HUES48 (cell line): ENCODE measurements at regions not wholly inside any gene's neighbourhood (a gene's known extent, or its start where the extent isn't known, plus 50 kb on each side); places are given as distances from the start of the nearest gene placed in this dataset.

Experiments used
- H3K27ac ChIP-seq: one replicate; pipeline ENCODE4 v1.7.0; 2013; ENCODE audit warnings: low read depth, low read length, inconsistent platforms
- H3K27me3 ChIP-seq: 2 replicates; pipeline ENCODE4 v1.6.1; 2013; ENCODE audit warnings: mild to moderate bottlenecking, low read length; ENCODE audit not compliant: control insufficient read depth, insufficient read depth
- H3K36me3 ChIP-seq: 2 replicates; pipeline ENCODE4 v1.6.1; 2013; ENCODE audit warnings: low read length; ENCODE audit not compliant: control insufficient read depth, insufficient read depth
- H3K4me1 ChIP-seq: 2 replicates; pipeline ENCODE4 v1.6.1; 2013; ENCODE audit warnings: mild to moderate bottlenecking, low read length; ENCODE audit not compliant: control insufficient read depth, insufficient read depth
- H3K4me3 ChIP-seq: 2 replicates; pipeline ENCODE4 v1.5.1; 2013; ENCODE audit warnings: mild to moderate bottlenecking, low read depth, low read length
- H3K9ac ChIP-seq: 2 replicates; pipeline ENCODE4 v1.6.1; 2013; ENCODE audit warnings: mild to moderate bottlenecking, low read depth, low read length, moderate library complexity
- H3K9me3 ChIP-seq: 2 replicates; pipeline ENCODE4 v1.6.1; 2013; ENCODE audit warnings: low read length; ENCODE audit not compliant: control insufficient read depth, insufficient read depth

DNA sequence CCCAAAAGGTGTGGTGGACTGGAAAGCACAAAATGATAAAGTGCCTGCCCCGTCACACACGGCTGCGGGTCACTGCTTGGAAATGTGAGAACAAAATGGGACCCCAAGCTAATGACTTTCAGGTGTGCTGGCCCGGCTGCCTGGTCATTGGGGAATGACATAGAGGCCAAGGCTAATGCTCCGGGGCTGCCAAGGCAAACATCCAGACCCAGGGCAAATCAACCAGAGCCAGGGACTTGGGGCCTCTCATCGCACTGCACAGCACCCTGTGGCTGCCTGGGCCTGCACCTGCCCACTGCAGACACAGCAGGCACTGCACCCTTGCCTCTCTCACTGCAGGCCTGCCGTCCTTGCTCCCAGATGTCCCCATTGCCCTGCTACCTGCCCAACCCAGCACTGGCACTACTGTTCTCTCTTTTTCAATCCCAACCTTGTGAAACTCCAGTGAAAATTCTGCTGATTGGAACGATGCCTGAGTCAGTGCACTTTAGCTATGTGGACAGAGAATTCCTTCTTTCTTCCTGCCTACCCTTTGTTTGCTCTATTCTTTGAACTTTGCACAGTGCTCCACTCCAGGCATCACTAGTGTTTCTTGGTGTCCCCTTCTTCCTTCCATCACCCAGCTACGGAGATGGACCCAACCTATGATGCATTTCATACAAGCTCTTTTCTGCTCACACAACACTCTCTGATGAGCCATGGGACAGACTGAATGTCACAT is 849.5 kb downstream of the MAFB start:
- no peak overlapping the region for H3K4me3 ChIP-seq
- no peaks in the 10 kb centered on the region for H3K27me3 ChIP-seq
- H3K9me3 ChIP-seq, result no peaks in the 10 kb centered on the region
- H3K27ac ChIP-seq, result no peak overlapping the region
- H3K36me3 ChIP-seq, result no peaks in the 10 kb centered on the region
- no peak overlapping the region for H3K9ac ChIP-seq
- H3K4me1 ChIP-seq, result no peaks in the 10 kb centered on the region

DNA sequence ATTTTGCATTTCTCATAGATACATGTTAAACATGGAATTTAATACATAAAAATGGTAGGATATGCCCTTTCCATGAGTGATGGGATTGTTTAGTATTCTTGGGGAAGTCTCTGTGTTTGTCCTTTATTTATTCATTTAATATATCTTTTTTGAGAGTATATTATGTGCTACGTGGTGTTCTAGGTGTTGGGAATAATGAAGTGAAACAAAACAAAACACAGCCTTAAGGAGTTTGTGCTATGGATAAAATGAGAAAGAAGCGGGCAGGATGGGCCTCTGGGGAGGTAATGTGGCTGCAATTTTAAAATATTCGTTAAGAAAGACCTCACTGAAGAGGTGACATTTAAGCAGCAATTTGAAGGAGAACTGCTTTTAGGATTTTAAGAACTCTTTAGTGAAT is 851.5 kb downstream of the MAFB start:
- no peaks in the 10 kb centered on the region for H3K27me3 ChIP-seq
- H3K4me1 ChIP-seq, result no peaks in the 10 kb centered on the region
- no peaks in the 10 kb centered on the region for H3K36me3 ChIP-seq
- H3K27ac ChIP-seq, result no peak overlapping the region
- no peak overlapping the region for H3K4me3 ChIP-seq
- H3K9me3 ChIP-seq, result no peaks in the 10 kb centered on the region
- no peak overlapping the region for H3K9ac ChIP-seq

DNA sequence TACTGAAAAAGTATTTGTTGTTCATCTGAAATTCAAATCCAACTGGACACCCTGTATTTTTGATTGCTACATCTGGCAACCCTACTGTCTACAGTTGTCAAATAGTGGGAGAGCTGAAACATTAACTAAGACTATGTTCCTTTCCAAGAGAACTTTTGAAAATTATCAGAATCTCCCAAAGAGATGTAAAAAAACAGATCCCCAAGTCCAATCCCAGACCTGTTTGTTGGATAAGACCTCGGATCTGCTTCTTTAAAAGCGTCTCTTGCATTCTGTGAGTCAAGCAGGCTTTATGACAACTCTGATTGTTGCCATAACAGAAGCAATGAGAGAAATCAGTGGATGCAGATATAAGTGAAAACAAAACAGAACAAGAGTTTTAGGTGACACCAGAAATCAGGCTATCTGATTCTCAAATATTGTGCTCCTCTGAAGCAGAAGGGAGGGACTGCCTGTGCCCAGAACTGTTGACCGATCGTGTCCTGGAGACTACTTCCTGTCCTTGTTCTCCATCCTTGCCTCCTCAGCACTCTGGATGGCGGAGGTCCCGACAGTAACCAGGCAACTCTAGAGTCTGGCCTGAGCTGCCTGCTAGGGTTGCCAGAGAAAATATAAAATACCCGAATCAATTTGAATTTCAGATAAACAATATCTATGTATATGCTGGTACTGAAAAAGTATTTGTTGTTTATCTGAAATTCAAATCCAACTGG is 853.8 kb downstream of the MAFB start:
- Histone ChIP-seq H3K4me1 (no peaks in the 10 kb centered on the region), H3K27me3 (no peaks in the 10 kb centered on the region), H3K9ac (no peak overlapping the region), H3K4me3 (no peak overlapping the region), H3K9me3 (no peaks in the 10 kb centered on the region), H3K36me3 (no peaks in the 10 kb centered on the region), H3K27ac (no peak overlapping the region)

GRCh38 chr20:39830903-39831302 is 858.1 kb downstream of the MAFB start:
- H3K4me1 ChIP-seq, result peaks cover 9% of the 10 kb centered on the region
- H3K36me3 ChIP-seq, result no peaks in the 10 kb centered on the region
- H3K4me3 ChIP-seq, result no peak overlapping the region
- no peak overlapping the region for H3K9ac ChIP-seq
- H3K27me3 ChIP-seq, result no peaks in the 10 kb centered on the region
- H3K27ac ChIP-seq, result no peak overlapping the region
- no peaks in the 10 kb centered on the region for H3K9me3 ChIP-seq

- Histone ChIP-seq H3K36me3 (no peaks in the 10 kb centered on the region), H3K27ac (no peak overlapping the region), H3K4me3 (no peak overlapping the region), H3K9ac (no peak overlapping the region), H3K27me3 (no peaks in the 10 kb centered on the region), H3K4me1 (peaks cover 9% of the 10 kb centered on the region), H3K9me3 (no peaks in the 10 kb centered on the region)
Observed at GRCh38 chr20:39829661-39830060, 859.4 kb downstream of the MAFB start.

GRCh38 chr20:39829256-39829655 is 859.8 kb downstream of the MAFB start:
- Histone ChIP-seq H3K27me3 (no peaks in the 10 kb centered on the region), H3K36me3 (no peaks in the 10 kb centered on the region), H3K4me1 (peaks cover 9% of the 10 kb centered on the region), H3K27ac (no peak overlapping the region), H3K9me3 (no peaks in the 10 kb centered on the region), H3K4me3 (no peak overlapping the region), H3K9ac (no peak overlapping the region)

DNA sequence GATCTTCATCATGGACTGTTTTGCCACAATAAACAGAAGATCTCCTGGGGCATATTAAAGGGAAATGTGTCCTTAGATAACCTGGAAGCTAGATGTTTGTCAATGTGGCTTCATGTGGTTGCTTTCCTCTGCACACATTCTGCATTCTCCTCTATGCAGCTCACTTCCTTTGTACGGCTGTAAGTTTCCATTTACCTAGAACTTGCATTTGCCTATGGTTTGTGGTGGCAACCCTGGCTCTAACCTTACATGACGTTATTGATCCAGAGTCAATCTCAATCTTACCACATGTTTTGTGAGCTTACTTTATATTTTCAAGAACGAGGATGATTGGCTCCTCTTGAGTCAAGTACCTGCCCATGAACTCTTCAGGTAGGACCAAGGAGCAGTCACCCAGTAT is 863.1 kb downstream of the MAFB start:
- no peak overlapping the region for H3K4me3 ChIP-seq
- H3K9ac ChIP-seq, result no peak overlapping the region
- no peaks in the 10 kb centered on the region for H3K9me3 ChIP-seq
- peaks cover 9% of the 10 kb centered on the region for H3K4me1 ChIP-seq
- no peaks in the 10 kb centered on the region for H3K27me3 ChIP-seq
- H3K27ac ChIP-seq, result no peak overlapping the region
- H3K36me3 ChIP-seq, result no peaks in the 10 kb centered on the region

GRCh38 chr20:39825524-39825923 is 863.4 kb downstream of the DHX35 start:
- H3K27me3 ChIP-seq, result no peaks in the 10 kb centered on the region
- H3K9me3 ChIP-seq, result no peaks in the 10 kb centered on the region
- H3K4me3 ChIP-seq, result no peak overlapping the region
- H3K4me1 ChIP-seq, result peaks cover 9% of the 10 kb centered on the region
- H3K36me3 ChIP-seq, result no peaks in the 10 kb centered on the region
- no peak overlapping the region for H3K9ac ChIP-seq
- H3K27ac ChIP-seq, result no peak overlapping the region

DNA sequence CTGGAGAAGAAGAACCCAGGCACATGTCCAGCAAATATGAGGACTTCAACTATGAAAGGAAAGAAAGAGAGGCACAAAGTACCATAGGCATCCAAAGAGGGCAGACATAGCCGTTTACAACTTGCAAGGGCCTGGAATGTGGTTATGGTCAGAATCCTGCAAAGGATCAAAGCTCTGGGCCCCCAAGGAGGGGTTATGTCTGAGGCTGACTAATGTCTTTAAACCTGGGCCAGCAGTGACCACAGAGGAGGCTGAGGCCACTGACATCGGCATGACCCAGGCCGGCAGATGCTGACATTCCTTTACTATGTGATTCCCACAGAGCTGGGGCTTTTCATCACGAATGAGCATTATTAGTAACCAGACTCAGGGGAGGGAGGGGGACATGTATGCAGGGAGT is 861.1 kb downstream of the DHX35 start:
- H3K9ac ChIP-seq, result no peak overlapping the region
- no peaks in the 10 kb centered on the region for H3K9me3 ChIP-seq
- no peaks in the 10 kb centered on the region for H3K27me3 ChIP-seq
- H3K27ac ChIP-seq, result no peak overlapping the region
- H3K4me3 ChIP-seq, result no peak overlapping the region
- H3K36me3 ChIP-seq, result no peaks in the 10 kb centered on the region
- H3K4me1 ChIP-seq, result no peaks in the 10 kb centered on the region

DNA sequence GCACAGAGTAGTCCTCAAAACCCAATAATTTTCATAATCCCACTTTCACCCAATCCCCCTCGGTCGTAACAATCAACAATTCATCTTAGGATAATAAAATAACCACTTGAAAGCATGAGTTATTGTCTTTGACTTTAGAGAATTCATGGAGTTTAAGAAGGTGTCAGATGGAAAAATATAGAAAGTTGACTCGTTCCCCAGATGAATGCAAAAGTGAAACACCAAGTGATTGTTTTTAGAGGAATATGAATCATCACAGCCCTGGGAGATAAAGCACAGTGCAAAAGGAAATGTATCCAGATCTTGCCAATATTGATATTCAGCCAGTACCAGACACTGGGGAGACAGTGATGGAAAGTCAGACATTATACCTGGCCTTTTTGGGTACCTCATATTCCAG is 860.5 kb downstream of the DHX35 start:
- no peaks in the 10 kb centered on the region for H3K36me3 ChIP-seq
- no peak overlapping the region for H3K27ac ChIP-seq
- H3K4me3 ChIP-seq, result no peak overlapping the region
- no peak overlapping the region for H3K9ac ChIP-seq
- no peaks in the 10 kb centered on the region for H3K27me3 ChIP-seq
- H3K4me1 ChIP-seq, result no peaks in the 10 kb centered on the region
- no peaks in the 10 kb centered on the region for H3K9me3 ChIP-seq

- Histone ChIP-seq H3K36me3 (no peaks in the 10 kb centered on the region), H3K9ac (no peak overlapping the region), H3K27ac (no peak overlapping the region), H3K4me1 (no peaks in the 10 kb centered on the region), H3K9me3 (no peaks in the 10 kb centered on the region), H3K4me3 (no peak overlapping the region), H3K27me3 (no peaks in the 10 kb centered on the region)
Observed at GRCh38 chr20:39813190-39813829, 851.2 kb downstream of the DHX35 start.
